Stomach (tissue), 8 donors: ENCODE measurements at regions not wholly inside any gene's neighbourhood (a gene's known extent, or its start where the extent isn't known, plus 50 kb on each side); places are given as distances from the start of the nearest gene placed in this dataset.

Source experiments
- DNase-seq, 2 donors: peaks; one replicate each; pipeline versions ENCODE4 v3.0.0 to v3.0.0-alpha.2; 2013 to 2019
- H3K27ac ChIP-seq, 5 donors: fragments of 200-600 bp in 4 of 5; sonication (generic) in 4 of 5; one replicate each; pipeline ENCODE4 v1.5.1; 2013 to 2019; ENCODE audit warnings: mild to moderate bottlenecking in 1 of 5, moderate library complexity in 1 of 5
- H3K27me3 ChIP-seq, 3 donors: fragments of 200-600 bp; sonication (generic); one replicate each; pipeline ENCODE4 v1.5.1; 2017 to 2019; ENCODE audit warnings: mixed run types in 1 of 3
- H3K36me3 ChIP-seq, 4 donors: fragments of 200-600 bp; sonication (generic); 1 replicate in 3 of 4; 2 replicates in 1 of 4; pipeline ENCODE4 v1.5.1; 2016 to 2019
- H3K4me1 ChIP-seq, 4 donors: fragments of 200-600 bp; sonication (generic); one replicate each; pipeline ENCODE4 v1.5.1; 2016 to 2019
- H3K4me3 ChIP-seq, 4 donors: fragments of 200-600 bp; sonication (generic) in 3 of 4; one replicate each; pipeline ENCODE4 v1.5.1; 2016 to 2019; ENCODE audit warnings: mild to moderate bottlenecking in 1 of 4
- H3K9me3 ChIP-seq, 4 donors: fragments of 200-600 bp; sonication (generic); one replicate each; pipeline ENCODE4 v1.5.1; 2016 to 2019
- EP300 ChIP-seq: sonication (generic); formaldehyde crosslinking; IDR thresholded peaks from one replicate; pipeline ENCODE4 v1.6.1; 2017; ENCODE audit warnings: antibody characterized with exemption
- POLR2A ChIP-seq, 4 donors: fragments of 450-650 bp; IDR thresholded peaks; one replicate each; pipeline ENCODE4 v1.6.1; 2016; ENCODE audit warnings: antibody characterized with exemption in 4 of 4, control low read depth in 2 of 4, mild to moderate bottlenecking in 1 of 4, moderate library complexity in 1 of 4
- POLR2AphosphoS5 ChIP-seq, 3 donors: sonication (generic); formaldehyde crosslinking; IDR thresholded peaks; one replicate each; pipeline ENCODE4 v1.6.1; 2016; ENCODE audit warnings: antibody characterized with exemption in 3 of 3
- WGBS, 5 donors: extraction: QIAGEN DNeasy Blood & Tissue Kit in 3 of 5; methylation state at CpG; one replicate each; pipeline versions ENCODE4 v1.1.5 to v1.1.7; 2013 to 2018; 5-methylcytosine and 5-hydroxymethylcytosine counted together
- intact Hi-C: fragments of 100-400 bp; cut with DNase I; formaldehyde crosslinking; loops from one replicate; pipeline ENCODE4 v1.15.1; 2023; ENCODE audit warnings: low total_unique reads
- TF ChIP-seq, protein P1 (sequence below), 7 experiments: fragments of 450-650 bp in 4 of 7; fragments of 200-600 bp in 3 of 7; sonication (generic) in 3 of 7; IDR thresholded peaks; one replicate each; pipeline ENCODE4 v1.5.1; 2016 to 2019; ENCODE audit warnings: antibody characterized with exemption in 7 of 7, control low read depth in 2 of 7, mild to moderate bottlenecking in 1 of 7
- donor health status: healthy with polysubstance abuse.
- donor health status: Bipolar disorder and iron deficiency.
- donor health status: healthy.

DNA sequence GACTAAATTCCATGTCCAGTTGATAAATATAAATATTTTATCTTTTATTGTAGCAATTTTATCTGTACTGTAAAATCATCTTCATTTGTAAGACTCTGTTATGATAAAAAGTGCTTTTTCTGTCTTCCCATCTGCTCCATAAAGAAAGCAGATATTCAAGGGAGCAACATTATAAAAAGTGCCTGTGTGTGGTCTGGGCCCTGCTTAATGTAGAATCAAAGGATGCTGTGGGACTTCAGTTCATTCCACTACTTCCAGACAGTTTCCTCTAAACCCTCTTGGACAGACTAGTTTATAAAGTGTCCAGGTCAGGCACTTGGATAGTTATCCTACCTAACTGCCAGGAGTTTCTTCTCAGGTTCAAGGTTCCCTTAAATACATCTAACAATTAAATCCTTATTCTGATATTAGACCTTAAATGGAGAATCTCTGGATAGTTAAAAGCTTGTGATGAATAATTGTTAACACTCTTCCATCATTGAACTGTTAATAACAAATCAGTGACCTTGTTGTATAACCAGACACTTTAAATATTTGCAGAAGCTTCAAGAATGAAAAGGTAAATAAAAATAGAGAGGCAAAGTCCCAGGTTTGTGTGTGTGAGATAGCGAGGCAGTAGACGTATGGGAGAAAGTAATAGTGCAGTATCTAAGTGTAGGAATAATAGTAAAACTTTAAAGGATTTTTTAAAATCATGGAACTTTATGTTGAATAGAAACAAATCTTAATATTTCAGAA, 237.5 kb upstream of the CTSO start:
- Histone ChIP-seq H3K4me3 (no peak overlapping the region), H3K9me3 (no peaks in the 10 kb centered on the region), H3K36me3 (no peaks in the 10 kb centered on the region), H3K27me3 (no peaks in the 10 kb centered on the region), H3K4me1 (no peaks in the 10 kb centered on the region), H3K27ac (no peak overlapping the region)
- TF ChIP-seq, protein P1, sequence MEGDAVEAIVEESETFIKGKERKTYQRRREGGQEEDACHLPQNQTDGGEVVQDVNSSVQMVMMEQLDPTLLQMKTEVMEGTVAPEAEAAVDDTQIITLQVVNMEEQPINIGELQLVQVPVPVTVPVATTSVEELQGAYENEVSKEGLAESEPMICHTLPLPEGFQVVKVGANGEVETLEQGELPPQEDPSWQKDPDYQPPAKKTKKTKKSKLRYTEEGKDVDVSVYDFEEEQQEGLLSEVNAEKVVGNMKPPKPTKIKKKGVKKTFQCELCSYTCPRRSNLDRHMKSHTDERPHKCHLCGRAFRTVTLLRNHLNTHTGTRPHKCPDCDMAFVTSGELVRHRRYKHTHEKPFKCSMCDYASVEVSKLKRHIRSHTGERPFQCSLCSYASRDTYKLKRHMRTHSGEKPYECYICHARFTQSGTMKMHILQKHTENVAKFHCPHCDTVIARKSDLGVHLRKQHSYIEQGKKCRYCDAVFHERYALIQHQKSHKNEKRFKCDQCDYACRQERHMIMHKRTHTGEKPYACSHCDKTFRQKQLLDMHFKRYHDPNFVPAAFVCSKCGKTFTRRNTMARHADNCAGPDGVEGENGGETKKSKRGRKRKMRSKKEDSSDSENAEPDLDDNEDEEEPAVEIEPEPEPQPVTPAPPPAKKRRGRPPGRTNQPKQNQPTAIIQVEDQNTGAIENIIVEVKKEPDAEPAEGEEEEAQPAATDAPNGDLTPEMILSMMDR (IDR thresholded peaks at IDR 0.05), result no peak
- TF ChIP-seq EP300 (no peak), POLR2AphosphoS5 (IDR thresholded peaks at IDR 0.05) (no peak), POLR2A (IDR thresholded peaks at IDR 0.05) (no peak)
- DNase-seq, result peak in 1 of 2 donors; percentile 20
- intact Hi-C loops, result no loop called here
- 26 to 57% (median 53%) methylated on average over 2 of the region's 2 CpGs for WGBS, 5 donors

DNA sequence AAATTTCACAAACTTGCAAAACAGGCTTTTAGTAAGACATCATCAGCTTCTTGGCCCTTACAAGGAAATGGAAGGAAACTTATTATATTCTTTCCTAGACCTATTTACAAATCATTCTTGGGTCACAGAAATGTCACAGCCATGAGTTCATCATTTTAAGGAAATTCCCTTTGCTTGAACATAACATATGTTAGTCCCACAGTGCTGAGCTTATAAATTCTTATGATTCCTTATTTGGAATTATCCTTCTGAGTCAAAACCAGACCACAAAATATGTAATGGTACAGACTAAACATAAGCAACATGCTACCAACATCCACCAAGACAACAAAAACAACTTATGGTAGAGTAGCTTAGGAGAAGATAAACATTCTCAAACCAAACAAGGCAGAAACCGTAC, 236.9 kb upstream of the CTSO start:
- TF ChIP-seq, protein P1 (IDR thresholded peaks at IDR 0.05), result no peak
- TF ChIP-seq POLR2AphosphoS5 (IDR thresholded peaks at IDR 0.05) (no peak), EP300 (no peak), POLR2A (IDR thresholded peaks at IDR 0.05) (no peak)
- Histone ChIP-seq H3K36me3 (no peaks in the 10 kb centered on the region), H3K9me3 (no peaks in the 10 kb centered on the region), H3K4me3 (no peak overlapping the region), H3K27ac (no peak overlapping the region), H3K27me3 (no peaks in the 10 kb centered on the region), H3K4me1 (no peaks in the 10 kb centered on the region)
- peak in 1 of 2 donors; percentile 37 for DNase-seq
- WGBS, 5 donors, result 64 to 80% (median 71%) methylated on average over 1 of the region's 1 CpG
- intact Hi-C loops, result no loop called here

DNA sequence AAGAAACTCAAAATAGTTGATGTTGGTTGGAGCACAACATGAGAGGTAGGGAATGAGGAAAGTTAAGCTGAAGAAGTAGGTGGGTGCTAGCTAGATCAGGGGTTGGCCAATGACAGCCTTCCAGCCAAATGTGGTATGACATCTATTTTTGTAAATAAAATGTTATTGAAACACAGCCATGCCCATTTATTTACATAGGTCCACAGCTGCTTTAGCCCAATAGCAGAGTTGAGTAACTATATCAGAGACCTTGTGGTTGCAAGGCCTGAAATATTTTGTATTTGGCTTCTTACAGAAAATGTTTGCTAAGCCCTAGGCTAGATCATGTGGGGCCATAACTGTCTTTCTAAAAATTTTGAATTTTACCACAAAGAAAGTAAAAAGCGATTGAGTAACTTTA, 234.9 kb upstream of the CTSO start:
- TF ChIP-seq EP300 (no peak), POLR2A (IDR thresholded peaks at IDR 0.05) (no peak), POLR2AphosphoS5 (IDR thresholded peaks at IDR 0.05) (no peak)
- TF ChIP-seq, protein P1 (IDR thresholded peaks at IDR 0.05), result no peak
- Histone ChIP-seq H3K4me3 (no peak overlapping the region), H3K36me3 (no peaks in the 10 kb centered on the region), H3K4me1 (no peaks in the 10 kb centered on the region), H3K27ac (no peak overlapping the region), H3K27me3 (no peaks in the 10 kb centered on the region), H3K9me3 (no peaks in the 10 kb centered on the region)
- intact Hi-C loops, result no loop called here
- DNase-seq, result no peak
- 73 to 93% (median 89%) methylated on average over 1 of the region's 1 CpG for WGBS, 5 donors

DNA sequence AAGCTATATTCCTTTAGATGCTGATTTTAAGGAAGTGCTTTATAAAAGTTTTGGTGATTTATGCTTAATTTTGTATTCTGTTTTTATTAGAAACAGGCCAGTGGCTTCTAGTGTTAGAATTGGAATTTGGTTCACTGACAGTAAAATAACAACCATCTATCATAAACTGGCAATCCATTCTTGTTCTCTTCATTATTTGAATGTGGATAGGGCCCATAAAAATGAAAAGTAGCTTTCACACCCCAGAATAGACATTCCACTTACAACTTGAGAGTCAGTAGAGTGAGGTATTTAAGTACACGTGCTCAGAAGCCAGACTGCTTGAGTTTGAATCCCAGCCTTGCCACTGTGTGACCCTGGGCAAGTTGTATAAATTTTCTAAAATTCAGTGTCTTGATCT, 232.4 kb upstream of the CTSO start:
- intact Hi-C loops, result no loop called here
- no peaks in the 10 kb centered on the region for H3K4me1 ChIP-seq
- no peak for TF ChIP-seq EP300
- TF ChIP-seq POLR2A (IDR thresholded peaks at IDR 0.05), result no peak
- TF ChIP-seq, protein P1 (IDR thresholded peaks at IDR 0.05), result no peak
- TF ChIP-seq POLR2AphosphoS5 (IDR thresholded peaks at IDR 0.05), result no peak
- no peak overlapping the region for H3K4me3 ChIP-seq
- 54 to 82% (median 76%) methylated on average over 1 of the region's 1 CpG for WGBS, 5 donors
- H3K27ac ChIP-seq, result no peak overlapping the region
- no peak for DNase-seq
- no peaks in the 10 kb centered on the region for H3K27me3 ChIP-seq
- H3K36me3 ChIP-seq, result no peaks in the 10 kb centered on the region
- H3K9me3 ChIP-seq, result no peaks in the 10 kb centered on the region
